Uterus (tissue), 3 donors: ENCODE measurements at regions not wholly inside any gene's neighbourhood (a gene's known extent, or its start where the extent isn't known, plus 50 kb on each side); places are given as distances from the start of the nearest gene placed in this dataset.

Experiments used
- DNase-seq, 2 donors: peaks; one replicate each; pipeline ENCODE4 v3.0.0-alpha.2; 2019 to 2020
- H3K27ac ChIP-seq, 2 donors: fragments of 200-600 bp; sonication (generic); 1 replicate in 1 of 2; 2 replicates in 1 of 2; pipeline ENCODE4 v1.5.1; 2016 to 2018
- H3K27me3 ChIP-seq, 2 donors: fragments of 200-600 bp; sonication (generic); one replicate each; pipeline ENCODE4 v1.5.1; 2018 to 2019; ENCODE audit warnings: control low read depth in 1 of 2
- H3K36me3 ChIP-seq, 2 donors: fragments of 200-600 bp; sonication (generic); one replicate each; pipeline ENCODE4 v1.5.1; 2019; ENCODE audit warnings: control low read depth in 1 of 2
- H3K4me1 ChIP-seq, 2 donors: fragments of 200-600 bp; sonication (generic); one replicate each; pipeline ENCODE4 v1.5.1; 2018 to 2019; ENCODE audit warnings: control low read depth in 1 of 2
- H3K4me3 ChIP-seq, 2 donors: fragments of 200-600 bp; sonication (generic); 1 replicate in 1 of 2; 2 replicates in 1 of 2; pipeline ENCODE4 v1.5.1; 2018 to 2019; ENCODE audit warnings: mild to moderate bottlenecking in 1 of 2
- H3K9me3 ChIP-seq, 2 donors: fragments of 200-600 bp; sonication (generic); one replicate each; pipeline ENCODE4 v1.5.1; 2019; ENCODE audit warnings: control low read depth in 1 of 2
- POLR2A ChIP-seq, 2 donors: fragments of 450-650 bp; IDR thresholded peaks; one replicate each; pipeline ENCODE4 v1.6.1; 2016; ENCODE audit warnings: antibody characterized with exemption in 2 of 2, mild to moderate bottlenecking in 1 of 2, moderate library complexity in 1 of 2
- intact Hi-C: fragments of 100-400 bp; cut with DNase I; formaldehyde crosslinking; loops from one replicate; pipeline ENCODE4 v1.15.1; 2023; ENCODE audit warnings: low total_unique reads
- TF ChIP-seq, protein P1 (sequence below), 4 experiments: fragments of 200-600 bp in 2 of 4; fragments of 450-650 bp in 2 of 4; sonication (generic) in 2 of 4; IDR thresholded peaks; one replicate each; pipeline ENCODE4 v1.5.1; 2016 to 2019; ENCODE audit warnings: antibody characterized with exemption in 4 of 4, mild to moderate bottlenecking in 2 of 4, moderate library complexity in 1 of 4
- donor health status: DM: yes; HTN: yes; CAD: no.

DNA sequence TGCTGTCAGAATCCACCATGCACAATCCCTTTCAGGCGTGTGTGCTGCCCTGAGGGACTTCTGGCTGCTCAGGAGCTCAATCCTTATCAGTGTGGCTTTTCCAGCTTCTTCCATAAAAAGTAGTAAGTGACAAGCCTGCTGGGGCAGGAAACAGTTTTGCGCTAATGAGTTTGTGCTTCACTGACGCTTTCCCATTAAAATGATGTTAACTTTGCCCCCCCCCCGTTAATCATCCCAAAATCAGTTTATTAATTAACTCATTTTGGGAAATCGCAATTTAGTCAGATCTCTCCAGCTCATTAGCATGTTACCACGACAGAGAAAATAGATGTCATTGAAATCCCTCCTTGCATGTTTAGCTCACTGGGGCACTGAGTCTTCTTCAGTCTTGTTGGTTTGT, 186.5 kb upstream of the TENM4 start:
- no peak for DNase-seq
- no peak for TF ChIP-seq POLR2A (IDR thresholded peaks at IDR 0.05)
- TF ChIP-seq, protein P1, sequence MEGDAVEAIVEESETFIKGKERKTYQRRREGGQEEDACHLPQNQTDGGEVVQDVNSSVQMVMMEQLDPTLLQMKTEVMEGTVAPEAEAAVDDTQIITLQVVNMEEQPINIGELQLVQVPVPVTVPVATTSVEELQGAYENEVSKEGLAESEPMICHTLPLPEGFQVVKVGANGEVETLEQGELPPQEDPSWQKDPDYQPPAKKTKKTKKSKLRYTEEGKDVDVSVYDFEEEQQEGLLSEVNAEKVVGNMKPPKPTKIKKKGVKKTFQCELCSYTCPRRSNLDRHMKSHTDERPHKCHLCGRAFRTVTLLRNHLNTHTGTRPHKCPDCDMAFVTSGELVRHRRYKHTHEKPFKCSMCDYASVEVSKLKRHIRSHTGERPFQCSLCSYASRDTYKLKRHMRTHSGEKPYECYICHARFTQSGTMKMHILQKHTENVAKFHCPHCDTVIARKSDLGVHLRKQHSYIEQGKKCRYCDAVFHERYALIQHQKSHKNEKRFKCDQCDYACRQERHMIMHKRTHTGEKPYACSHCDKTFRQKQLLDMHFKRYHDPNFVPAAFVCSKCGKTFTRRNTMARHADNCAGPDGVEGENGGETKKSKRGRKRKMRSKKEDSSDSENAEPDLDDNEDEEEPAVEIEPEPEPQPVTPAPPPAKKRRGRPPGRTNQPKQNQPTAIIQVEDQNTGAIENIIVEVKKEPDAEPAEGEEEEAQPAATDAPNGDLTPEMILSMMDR (IDR thresholded peaks at IDR 0.05), result no peak
- Histone ChIP-seq H3K4me3 (no peak overlapping the region), H3K36me3 (no peaks in the 10 kb centered on the region), H3K4me1 (no peaks in the 10 kb centered on the region), H3K27ac (no peak overlapping the region), H3K9me3 (no peaks in the 10 kb centered on the region), H3K27me3 (no peaks in the 10 kb centered on the region)
- intact Hi-C loops, result no loop called here

DNA sequence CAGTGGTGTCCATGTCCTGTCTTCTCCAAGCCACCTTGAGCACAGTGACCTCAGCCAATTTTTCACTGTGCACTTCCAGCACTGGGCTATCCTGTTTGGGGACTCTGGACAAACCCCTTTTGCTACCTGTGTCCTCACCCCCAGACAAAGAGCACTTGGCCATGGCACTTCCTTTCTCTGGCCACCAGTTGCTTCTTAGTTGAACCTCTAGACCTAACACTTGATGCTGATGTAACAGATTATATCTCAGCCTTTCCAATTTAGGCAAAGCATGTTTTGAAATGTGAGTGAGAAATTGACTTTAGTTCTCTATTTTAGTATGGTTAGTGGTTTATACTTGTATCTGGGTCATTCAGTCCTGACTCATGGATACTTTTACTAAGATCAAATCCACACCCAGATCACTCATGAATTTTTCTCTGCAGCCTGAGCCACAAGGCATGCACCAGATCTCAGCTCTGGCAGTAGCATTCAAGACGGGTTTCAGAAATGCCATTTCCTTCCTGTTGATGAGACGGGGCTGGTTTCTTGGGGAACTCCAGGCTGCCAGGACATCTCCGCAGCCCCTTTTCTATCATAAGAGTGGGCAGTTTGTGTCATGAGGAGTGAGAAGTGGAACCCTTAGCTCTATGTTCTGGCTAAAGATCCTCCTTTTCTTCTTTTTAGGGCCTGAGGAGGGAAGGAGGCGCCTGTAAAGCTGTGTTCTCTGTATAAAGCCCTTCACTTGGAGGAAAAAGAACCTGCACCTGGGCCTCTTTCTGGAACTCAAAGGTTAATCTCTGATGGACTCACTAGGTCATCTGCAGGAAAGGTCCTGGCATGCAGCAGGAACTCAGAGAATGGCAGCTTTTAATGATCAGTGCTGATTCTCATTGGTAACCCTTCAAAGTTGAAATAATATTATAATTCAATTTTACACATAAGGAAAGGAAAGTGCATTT, 185.6 kb upstream of the TENM4 start:
- Histone ChIP-seq H3K9me3 (no peaks in the 10 kb centered on the region), H3K27me3 (no peaks in the 10 kb centered on the region), H3K27ac (no peak overlapping the region), H3K36me3 (no peaks in the 10 kb centered on the region), H3K4me3 (no peak overlapping the region), H3K4me1 (no peaks in the 10 kb centered on the region)
- TF ChIP-seq POLR2A (IDR thresholded peaks at IDR 0.05), result no peak
- TF ChIP-seq, protein P1 (IDR thresholded peaks at IDR 0.05), result no peak
- no peak for DNase-seq
- intact Hi-C loops, result no loop called here

DNA sequence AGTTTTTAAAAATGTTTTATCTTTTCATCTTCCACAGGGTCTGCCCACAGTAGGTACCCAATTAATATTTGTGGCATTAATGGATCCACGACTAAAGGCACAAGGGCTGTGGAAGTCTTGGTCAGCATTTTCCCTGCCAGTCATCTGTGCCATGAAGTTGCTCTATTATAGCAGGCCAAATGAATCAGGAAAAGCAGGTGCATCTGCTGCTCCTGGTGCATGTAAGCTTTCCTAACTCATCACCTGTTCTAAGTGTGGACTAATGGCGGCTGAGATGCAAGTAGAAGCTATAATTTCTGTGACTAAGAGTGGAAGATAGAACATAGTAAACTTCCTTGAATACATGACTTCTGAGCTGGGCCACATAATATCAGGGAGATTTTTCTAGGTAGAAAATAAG, 182.5 kb upstream of the TENM4 start:
- Histone ChIP-seq H3K27ac (no peak overlapping the region), H3K4me3 (no peak overlapping the region), H3K4me1 (no peaks in the 10 kb centered on the region), H3K9me3 (no peaks in the 10 kb centered on the region), H3K36me3 (no peaks in the 10 kb centered on the region), H3K27me3 (no peaks in the 10 kb centered on the region)
- no peak for TF ChIP-seq POLR2A (IDR thresholded peaks at IDR 0.05)
- TF ChIP-seq, protein P1 (IDR thresholded peaks at IDR 0.05), result no peak
- intact Hi-C loops, result no loop called here
- no peak for DNase-seq

DNA sequence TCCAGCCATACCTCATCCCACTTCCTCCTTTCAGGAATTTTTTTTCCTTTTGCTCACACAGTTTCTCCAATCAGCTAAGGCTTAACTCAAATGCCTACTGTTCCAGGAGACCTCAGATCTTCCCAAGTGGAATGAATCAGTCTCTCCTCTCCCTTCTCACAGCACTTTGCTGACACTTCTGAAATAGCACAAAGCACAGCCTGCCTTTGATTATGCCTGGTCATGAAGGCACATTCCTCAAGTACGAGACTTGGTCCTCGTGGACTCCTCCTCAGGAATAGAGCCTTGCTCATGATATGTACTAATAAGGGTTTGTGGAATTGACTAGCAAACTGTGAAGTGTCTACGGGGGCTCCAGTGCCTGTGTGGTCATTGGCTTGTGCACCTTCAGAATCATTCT, 176.7 kb upstream of the TENM4 start:
- intact Hi-C loops, result no loop called here
- Histone ChIP-seq H3K36me3 (no peaks in the 10 kb centered on the region), H3K27ac (no peak overlapping the region), H3K27me3 (no peaks in the 10 kb centered on the region), H3K9me3 (no peaks in the 10 kb centered on the region), H3K4me1 (no peaks in the 10 kb centered on the region), H3K4me3 (no peak overlapping the region)
- TF ChIP-seq, protein P1 (IDR thresholded peaks at IDR 0.05), result no peak
- TF ChIP-seq POLR2A (IDR thresholded peaks at IDR 0.05), result no peak
- no peak for DNase-seq

DNA sequence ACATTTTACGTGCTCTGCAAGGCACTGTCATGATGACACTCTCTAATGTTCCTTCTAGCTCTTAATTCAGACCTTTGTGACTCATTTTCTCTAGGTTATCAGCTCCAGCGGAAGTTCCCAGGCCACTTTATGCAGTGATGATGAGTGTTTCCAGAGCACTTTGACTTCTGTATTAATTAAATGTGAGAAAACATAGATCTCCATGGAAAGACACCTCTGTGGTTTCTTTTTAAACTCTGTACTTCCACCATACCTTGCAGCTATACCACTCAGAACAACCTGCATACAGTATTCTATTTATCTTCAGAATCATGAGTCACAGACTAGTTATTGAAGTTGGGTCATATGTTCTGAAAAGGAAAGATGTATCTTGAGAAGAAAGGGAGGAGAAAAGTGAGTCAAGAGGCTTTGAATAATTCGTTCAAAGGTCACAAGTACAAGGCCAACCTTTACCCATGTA, 175.6 kb upstream of the TENM4 start:
- H3K27me3 ChIP-seq, result no peaks in the 10 kb centered on the region
- intact Hi-C loops, result no loop called here
- no peak overlapping the region for H3K4me3 ChIP-seq
- H3K36me3 ChIP-seq, result no peaks in the 10 kb centered on the region
- no peaks in the 10 kb centered on the region for H3K9me3 ChIP-seq
- TF ChIP-seq POLR2A (IDR thresholded peaks at IDR 0.05), result no peak
- TF ChIP-seq, protein P1 (IDR thresholded peaks at IDR 0.05), result no peak
- no peak overlapping the region for H3K27ac ChIP-seq
- no peaks in the 10 kb centered on the region for H3K4me1 ChIP-seq
- no peak for DNase-seq
